HCT116 (cell line): ENCODE measurements at regions not wholly inside any gene's neighbourhood (a gene's known extent, or its start where the extent isn't known, plus 50 kb on each side); places are given as distances from the start of the nearest gene placed in this dataset.

Experiments used
- ATF3 ChIP-seq: IDR thresholded peaks from 2 replicates; pipeline ENCODE4 v1.6.1; 2012
- CEBPB ChIP-seq: IDR thresholded peaks from 2 replicates; pipeline ENCODE4 v1.6.1; 2012; ENCODE audit warnings: low read depth
- CTCF ChIP-seq, 3 experiments: fragments of 200-600 bp in 1 of 3; sonication (generic) in 1 of 3; IDR thresholded peaks in 2 of 3; conservative IDR thresholded peaks in 1 of 3; 2 replicates each; pipeline ENCODE4 v1.5.1; 2012 to 2017; ENCODE audit warnings: low read depth in 2 of 3, low read length in 2 of 3, antibody characterized with exemption in 1 of 3, borderline replicate concordance in 1 of 3, control low read depth in 1 of 3, mild to moderate bottlenecking in 1 of 3, mixed read lengths in 1 of 3, mixed run types in 1 of 3, moderate library complexity in 1 of 3; ENCODE audit not compliant: insufficient read depth in 1 of 3
- EZH2 ChIP-seq: fragments of 200-600 bp; sonication (generic); IDR thresholded peaks from 2 replicates; pipeline ENCODE4 v1.6.1; 2017; ENCODE audit warnings: antibody characterized with exemption, mixed run types
- EZH2phosphoT487 ChIP-seq: fragments of 200-600 bp; IDR thresholded peaks from 2 replicates; pipeline ENCODE4 v1.6.1; 2018; ENCODE audit warnings: antibody characterized with exemption, borderline replicate concordance
- POLR2A ChIP-seq: IDR thresholded peaks from 2 replicates; pipeline ENCODE4 v1.7.0; 2011; ENCODE audit warnings: borderline replicate concordance; ENCODE audit not compliant: insufficient read depth, insufficient read length; ENCODE audit errors: extremely low read depth
- POLR2AphosphoS5 ChIP-seq: IDR thresholded peaks from 2 replicates; pipeline ENCODE4 v1.6.1; 2011; ENCODE audit warnings: mild to moderate bottlenecking, low read depth, low read length, moderate library complexity
- RAD21 ChIP-seq: IDR thresholded peaks from 2 replicates; pipeline ENCODE4 v1.6.1; 2012; ENCODE audit warnings: low read depth, mild to moderate bottlenecking
- TCF7L2 ChIP-seq: IDR thresholded peaks from 2 replicates; pipeline ENCODE4 v1.7.0; 2011; ENCODE audit warnings: borderline replicate concordance, inconsistent platforms; ENCODE audit not compliant: insufficient read depth, insufficient read length; ENCODE audit errors: extremely low read depth
- ZBTB33 ChIP-seq: IDR thresholded peaks from 2 replicates; pipeline ENCODE4 v1.6.1; 2011; ENCODE audit warnings: mild to moderate bottlenecking, low read length, moderate library complexity; ENCODE audit not compliant: insufficient replicate concordance; ENCODE audit errors: extremely low read depth

GRCh38 chr5:51657340-51658240 lies 274.3 kb downstream of the ISL1 start:
- TF ChIP-seq CTCF (IDR thresholded peaks at IDR 0.05 in 2 of 3, conservative IDR thresholded peaks at IDR 0.05 in 1 of 3; ENCODE audit: borderline replicate concordance in 1 of 3, insufficient read depth in 1 of 3, low read depth in 2 of 3, low read length in 2 of 3) (no peak), ZBTB33 (no peak), EZH2 (no peak), CEBPB (no peak), TCF7L2 (no peak), POLR2AphosphoS5 (no peak), POLR2A (no peak), RAD21 (no peak), EZH2phosphoT487 (no peak), ATF3 (no peak)
